AG04449 (cell line): ENCODE measurements at regions not wholly inside any gene's neighbourhood (a gene's known extent, or its start where the extent isn't known, plus 50 kb on each side); places are given as distances from the start of the nearest gene placed in this dataset.

Experiments used
- CTCF ChIA-PET: fragments of 350-600 bp; formaldehyde crosslinking; extraction: SDS; loops from one replicate; lab custom pipeline; 2021; ENCODE audit warnings: antibody characterized with exemption; lab: Yijun Ruan, JAX
- POLR2A ChIA-PET: fragments of 400-600, 350-600 bp; formaldehyde crosslinking; extraction: SDS; loops from one replicate; lab custom pipeline; 2020; ENCODE audit warnings: antibody characterized with exemption, inconsistent platforms; lab: Yijun Ruan, JAX
- DNase-seq: peaks from one replicate; pipeline ENCODE4 v3.0.0-alpha.2; 2010; ENCODE audit warnings: low read depth, low spot score
- H3K4me3 ChIP-seq: 2 replicates; pipeline ENCODE4 v1.5.1; 2011; ENCODE audit warnings: low read depth, mild to moderate bottlenecking, control low read depth, low read length
- TF ChIP-seq, protein P1 (sequence below): IDR thresholded peaks from one replicate; pipeline ENCODE4 v1.5.1; 2011; ENCODE audit warnings: mild to moderate bottlenecking, moderate library complexity, low read length, control low read depth, inconsistent platforms; ENCODE audit not compliant: insufficient read depth; ENCODE audit errors: missing control alignments

DNA sequence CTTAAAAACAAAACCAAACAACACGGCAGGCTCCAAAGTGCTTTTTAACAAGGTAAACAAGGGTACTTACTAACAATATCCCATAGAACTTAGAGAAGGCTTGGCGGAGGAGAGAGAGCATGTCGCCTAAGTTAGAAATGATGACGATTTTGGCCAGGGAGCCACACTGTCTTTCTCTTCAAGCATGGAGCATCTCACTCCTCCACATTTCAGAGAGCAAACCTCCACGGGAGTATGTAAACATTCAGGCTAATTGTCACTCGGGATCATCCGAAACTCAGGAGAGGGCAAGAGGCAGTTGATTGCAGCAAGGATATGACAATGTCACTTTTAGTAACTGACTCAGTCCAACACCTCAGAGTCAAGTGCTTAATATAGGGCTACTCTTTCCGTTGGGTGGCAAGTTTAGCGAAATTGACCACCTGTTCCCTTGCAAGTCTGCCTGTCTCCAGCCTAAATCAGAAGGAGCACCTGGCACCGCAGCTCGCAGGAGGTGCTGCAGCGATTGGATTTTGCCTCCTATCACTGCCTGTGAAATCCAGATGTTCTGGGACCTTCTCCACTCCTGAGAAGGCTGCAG is 65.8 kb upstream of the RPS6KA2 start:
- POLR2A ChIA-PET: no interaction called here
- TF ChIP-seq, protein P1, sequence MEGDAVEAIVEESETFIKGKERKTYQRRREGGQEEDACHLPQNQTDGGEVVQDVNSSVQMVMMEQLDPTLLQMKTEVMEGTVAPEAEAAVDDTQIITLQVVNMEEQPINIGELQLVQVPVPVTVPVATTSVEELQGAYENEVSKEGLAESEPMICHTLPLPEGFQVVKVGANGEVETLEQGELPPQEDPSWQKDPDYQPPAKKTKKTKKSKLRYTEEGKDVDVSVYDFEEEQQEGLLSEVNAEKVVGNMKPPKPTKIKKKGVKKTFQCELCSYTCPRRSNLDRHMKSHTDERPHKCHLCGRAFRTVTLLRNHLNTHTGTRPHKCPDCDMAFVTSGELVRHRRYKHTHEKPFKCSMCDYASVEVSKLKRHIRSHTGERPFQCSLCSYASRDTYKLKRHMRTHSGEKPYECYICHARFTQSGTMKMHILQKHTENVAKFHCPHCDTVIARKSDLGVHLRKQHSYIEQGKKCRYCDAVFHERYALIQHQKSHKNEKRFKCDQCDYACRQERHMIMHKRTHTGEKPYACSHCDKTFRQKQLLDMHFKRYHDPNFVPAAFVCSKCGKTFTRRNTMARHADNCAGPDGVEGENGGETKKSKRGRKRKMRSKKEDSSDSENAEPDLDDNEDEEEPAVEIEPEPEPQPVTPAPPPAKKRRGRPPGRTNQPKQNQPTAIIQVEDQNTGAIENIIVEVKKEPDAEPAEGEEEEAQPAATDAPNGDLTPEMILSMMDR: no peak
- DNase-seq: no peak
- no peak overlapping the region for H3K4me3 ChIP-seq
- CTCF ChIA-PET: interaction anchor here (0.6 kb wide), 1 partner anchor 51 kb away, joined by 3 read pairs; no protein-coding TSS in a partner anchor

DNA sequence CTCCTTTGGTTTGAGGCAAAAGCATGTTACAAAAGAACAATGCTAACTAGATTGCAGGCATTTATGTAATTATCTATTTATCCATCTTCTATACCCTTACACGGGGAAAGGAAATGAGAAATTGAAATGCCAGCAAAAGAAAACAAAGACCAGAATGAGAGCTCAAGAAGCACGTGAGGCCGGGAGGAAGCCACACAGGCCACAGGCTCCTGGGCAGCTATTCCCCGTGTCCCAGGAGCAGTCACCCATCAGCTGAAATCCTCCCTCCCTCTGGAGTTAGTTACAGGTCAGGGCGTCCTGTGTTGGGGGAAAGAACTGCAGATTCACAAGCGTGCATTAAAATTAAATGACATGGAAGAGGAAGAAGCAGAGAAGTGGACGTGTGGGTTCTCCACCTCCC is 64.7 kb upstream of the RPS6KA2 start:
- DNase-seq: no peak
- ChIA-PET CTCF (no interaction called here), POLR2A (no interaction called here)
- TF ChIP-seq, protein P1: no peak
- H3K4me3 ChIP-seq: no peak overlapping the region

DNA sequence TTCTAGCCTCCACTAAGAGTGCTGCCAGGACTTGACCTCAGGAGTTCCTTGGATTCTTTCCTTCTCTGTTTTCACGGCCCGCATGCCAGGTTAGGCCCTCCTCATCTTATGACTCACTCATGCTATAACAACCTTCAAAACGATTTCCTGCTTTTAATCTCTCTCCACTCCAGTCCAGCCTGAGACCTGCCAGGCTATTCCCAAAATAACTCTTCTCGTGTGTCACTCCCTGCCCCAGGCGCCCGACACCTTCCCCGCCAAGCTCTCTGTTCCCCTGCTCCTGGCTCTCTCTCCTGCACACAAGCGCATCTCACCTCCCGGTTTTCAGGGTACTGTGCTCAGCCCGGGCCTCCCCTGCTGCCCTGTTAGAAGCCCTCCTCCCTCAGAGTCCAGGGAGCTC is 64.1 kb upstream of the RPS6KA2 start:
- H3K4me3 ChIP-seq: no peak overlapping the region
- peak; percentile 5 for DNase-seq
- TF ChIP-seq, protein P1: no peak
- POLR2A ChIA-PET: no interaction called here
- CTCF ChIA-PET: no interaction called here

DNA sequence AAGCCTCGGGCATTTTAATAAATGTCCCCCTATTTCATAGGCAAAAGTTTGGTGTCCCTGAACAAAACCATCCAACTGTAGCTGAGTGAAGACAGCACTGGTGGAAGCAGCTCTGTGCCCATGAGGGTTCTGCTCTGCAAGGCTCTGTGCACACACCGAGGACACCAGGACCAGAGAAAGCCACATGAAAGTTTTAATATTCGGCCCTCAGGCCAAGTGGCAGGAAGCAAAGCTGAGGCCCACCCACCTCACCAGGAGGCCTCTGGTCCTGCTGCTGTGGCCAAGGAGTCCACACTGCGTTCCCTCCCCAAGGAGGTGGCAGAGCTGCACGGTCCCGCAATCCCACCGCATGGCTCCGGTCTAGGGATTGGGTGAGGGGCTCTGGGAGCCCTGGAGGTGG is 62.6 kb upstream of the RPS6KA2 start:
- TF ChIP-seq, protein P1: no peak
- ChIA-PET CTCF (no interaction called here), POLR2A (no interaction called here)
- DNase-seq: no peak
- no peak overlapping the region for H3K4me3 ChIP-seq

DNA sequence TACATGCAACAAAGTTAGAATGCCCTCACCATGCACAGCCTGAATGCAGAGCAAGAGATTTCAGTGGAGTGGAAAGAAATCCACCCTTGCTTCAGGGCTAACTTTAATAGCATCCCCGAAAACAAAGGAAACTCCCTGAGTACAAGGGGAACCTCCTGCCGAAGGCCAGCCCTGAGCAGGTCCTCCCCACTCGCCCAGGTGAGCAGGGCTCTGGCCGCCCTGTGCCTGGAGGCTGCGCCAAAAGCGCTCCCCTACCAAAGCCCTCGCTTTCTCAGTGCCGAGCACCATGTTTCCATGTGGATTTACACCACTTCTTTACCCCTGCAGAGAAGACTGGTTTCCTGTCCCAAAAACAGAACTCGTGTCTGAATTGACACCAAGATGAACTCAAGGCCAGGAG is 61.9 kb upstream of the RPS6KA2 start:
- ChIA-PET POLR2A (no interaction called here), CTCF (no interaction called here)
- DNase-seq: no peak
- TF ChIP-seq, protein P1: no peak
- H3K4me3 ChIP-seq: no peak overlapping the region

DNA sequence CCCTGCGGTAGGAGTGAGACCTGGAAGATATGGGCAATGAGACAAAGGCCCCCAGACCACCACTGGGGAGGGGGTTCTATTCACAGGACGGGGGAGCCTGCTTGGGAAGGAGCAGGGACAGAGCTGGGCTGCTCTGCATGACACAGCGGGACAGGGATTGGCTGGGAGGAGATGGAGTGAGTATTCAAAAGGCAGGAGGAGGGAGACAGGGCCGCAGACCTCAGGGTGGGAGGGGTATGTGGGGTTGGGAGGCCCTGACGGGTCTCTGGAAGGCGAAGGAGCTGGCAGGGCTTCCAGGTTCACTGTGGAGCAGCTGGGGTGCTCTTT is 60.8 kb upstream of the RPS6KA2 start:
- TF ChIP-seq, protein P1: no peak
- POLR2A ChIA-PET: no interaction called here
- H3K4me3 ChIP-seq: no peak overlapping the region
- no peak for DNase-seq
- CTCF ChIA-PET: no interaction called here
